Frontal cortex (tissue), 3 donors: ENCODE measurements at regions not wholly inside any gene's neighbourhood (a gene's known extent, or its start where the extent isn't known, plus 50 kb on each side); places are given as distances from the start of the nearest gene placed in this dataset.

Experiments used
- DNase-seq, 2 donors: peaks; one replicate each; pipeline ENCODE4 v3.0.0; 2012; ENCODE audit warnings: low spot score in 2 of 2
- FAIRE-seq: peaks from 2 replicates; lab custom pipeline; 2012; peaks lifted over from hg19 to GRCh38; lab: Jason Lieb, UNC
- donor health status: control.
- donor health status: control.
- donor health status: control.

DNA sequence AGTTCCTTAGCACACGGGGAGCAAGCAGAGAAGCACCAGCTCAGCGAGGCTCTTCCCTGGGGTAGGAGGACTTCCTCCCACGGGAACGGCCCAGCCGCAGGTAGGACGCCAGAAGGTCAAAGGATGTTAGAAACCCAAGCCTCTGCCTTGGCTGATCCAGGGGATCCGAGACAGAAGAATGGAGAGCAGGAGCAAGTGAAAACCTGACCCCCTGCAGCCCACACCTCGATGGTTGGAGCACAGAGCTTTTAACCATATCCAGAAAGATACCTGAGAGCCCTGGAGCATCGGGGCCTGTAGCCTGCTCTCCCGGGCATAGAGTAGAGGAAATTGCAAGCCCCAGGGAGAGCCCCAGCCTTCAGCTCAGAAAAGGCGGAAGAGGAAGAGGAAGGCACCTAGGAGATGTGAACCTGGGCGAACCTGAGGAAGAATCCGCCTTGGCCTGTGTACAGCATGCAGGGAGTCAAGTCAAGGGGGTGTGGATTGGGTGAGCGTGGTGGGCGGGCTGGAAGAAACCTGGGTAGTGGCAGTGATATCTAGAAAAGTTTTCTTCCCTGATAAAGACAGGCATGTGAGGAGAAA, 76.3 kb downstream of the PSMG1 start:
- no peak for FAIRE-seq

DNA sequence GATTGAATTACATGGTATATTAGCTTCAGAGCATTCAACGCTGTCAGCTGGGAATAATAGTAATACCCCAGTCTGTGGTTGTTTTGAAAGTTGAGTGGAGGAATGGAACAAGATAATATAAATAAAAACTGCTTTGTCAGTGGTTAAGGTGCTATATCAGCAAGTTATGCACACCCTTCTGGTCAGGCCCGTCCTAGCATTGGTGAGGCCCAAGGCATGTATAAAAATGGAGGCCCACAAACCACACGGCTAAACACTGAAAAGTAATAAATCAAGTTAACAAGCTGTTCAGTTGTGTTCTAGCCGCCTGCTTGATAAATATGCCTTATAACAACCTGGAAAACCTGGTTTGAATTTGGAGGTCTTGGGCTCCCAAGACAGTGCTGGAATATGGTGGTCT, 77.4 kb downstream of the PSMG1 start:
- FAIRE-seq: no peak
- DNase-seq: no peak

More for the DNA sequence above, 76.3 kb downstream of the PSMG1 start:
- no peak for DNase-seq

DNA sequence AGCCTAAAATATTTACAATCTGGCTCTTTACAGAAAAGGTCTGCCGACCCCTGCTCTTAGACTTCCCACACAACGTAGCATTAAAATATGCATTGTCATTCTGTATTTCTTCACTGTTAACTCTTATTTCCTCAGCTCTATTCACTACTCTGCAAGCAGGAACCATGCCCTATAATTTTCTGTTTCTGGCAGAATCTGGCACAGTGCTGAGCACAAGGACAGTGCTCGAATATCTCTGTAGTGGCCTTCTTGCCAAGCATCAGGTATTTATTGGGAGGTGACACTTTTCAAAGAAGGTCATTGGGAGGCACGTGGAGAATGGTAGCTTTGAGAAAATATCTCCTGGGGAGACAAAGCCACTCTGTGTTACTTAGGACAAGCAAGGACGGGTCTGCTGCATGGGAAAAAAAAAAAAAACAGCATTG, 77.9 kb downstream of the PSMG1 start:
- DNase-seq: no peak
- no peak for FAIRE-seq

DNA sequence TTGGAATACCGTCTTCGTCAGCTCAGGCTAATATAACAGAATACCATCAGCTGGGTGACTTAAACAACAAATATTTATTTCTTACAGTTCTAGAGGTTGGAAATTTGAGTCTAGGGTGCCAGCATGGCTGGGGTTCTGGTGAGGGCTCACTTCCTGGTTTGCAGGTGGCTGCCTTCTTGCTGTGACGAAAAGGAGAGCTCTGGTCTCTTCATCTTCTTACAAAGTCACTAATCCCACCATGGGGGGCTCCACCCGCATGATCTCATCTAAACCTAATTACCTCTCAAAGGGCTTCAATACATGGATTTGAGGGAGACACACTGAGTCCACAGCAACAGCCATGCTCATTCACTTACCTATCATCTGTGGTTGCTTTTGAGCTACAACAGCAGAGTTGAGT, 78.3 kb downstream of the PSMG1 start:
- DNase-seq (no peak), FAIRE-seq (no peak)

DNA sequence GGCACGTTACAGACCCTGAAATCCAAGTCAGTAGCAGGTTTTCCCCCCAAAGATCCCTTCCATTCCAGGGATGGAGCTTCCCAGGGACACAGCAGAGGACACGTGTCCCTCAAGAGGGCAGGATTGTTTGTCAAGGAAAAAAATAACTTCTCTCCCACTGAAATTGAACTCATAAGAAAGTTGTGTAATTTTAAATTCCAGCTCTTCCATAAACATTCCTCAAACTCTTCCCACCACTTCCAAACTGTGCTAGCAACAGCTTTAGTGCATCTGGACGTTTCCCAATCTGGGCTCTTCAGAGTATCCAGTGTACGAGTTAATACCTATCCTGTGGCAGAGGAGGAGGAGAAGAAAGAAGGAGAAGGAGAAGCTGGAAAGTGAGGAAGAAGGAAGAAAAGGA, 79.6 kb downstream of the PSMG1 start:
- FAIRE-seq (no peak), DNase-seq (no peak)

DNA sequence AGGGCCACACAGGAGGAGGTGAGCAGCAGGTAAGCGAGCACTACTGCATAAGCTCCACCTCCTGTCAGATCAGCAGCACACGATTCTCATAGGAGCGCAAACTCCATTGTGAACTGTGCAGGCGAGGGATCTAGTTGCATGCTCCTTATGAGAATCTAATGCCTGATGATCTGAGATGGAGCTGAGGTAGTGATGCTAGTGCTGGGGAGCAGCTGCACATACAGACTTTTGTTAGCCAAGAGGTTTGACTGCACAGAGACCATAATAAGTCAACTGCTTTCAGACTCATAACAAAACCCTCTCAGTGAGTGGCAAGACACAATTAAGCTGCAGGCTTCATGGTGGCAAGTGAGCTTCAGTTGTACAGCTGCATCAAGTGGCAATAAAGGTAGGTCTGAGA, 83.4 kb downstream of the PSMG1 start:
- DNase-seq: no peak

DNA sequence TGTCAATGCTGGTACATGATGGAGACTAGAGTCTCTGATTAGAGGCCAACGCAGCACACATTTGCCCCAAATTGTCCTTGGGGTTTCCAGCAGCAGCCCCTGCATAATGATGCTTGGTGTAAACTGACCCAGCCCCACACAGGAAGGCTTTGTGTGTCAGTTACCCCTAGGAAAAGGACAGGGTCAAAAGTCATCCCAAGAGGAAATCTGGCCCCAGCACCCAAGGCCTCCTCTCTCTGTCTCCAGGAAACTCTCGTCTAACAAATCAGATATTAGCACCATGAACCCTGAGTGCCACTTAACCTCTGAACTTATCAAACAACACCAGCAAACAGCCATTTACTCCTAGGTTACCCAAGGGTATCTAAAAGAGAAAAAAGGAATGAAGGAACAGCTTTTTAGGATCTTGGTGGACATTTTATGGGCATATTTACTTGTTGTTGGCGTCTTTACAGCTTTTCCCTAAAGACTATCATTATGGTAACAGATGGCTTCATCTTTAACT, 84.5 kb downstream of the PSMG1 start:
- DNase-seq: no peak
- FAIRE-seq: no peak

More for the DNA sequence above, 83.4 kb downstream of the PSMG1 start:
- FAIRE-seq: no peak

DNA sequence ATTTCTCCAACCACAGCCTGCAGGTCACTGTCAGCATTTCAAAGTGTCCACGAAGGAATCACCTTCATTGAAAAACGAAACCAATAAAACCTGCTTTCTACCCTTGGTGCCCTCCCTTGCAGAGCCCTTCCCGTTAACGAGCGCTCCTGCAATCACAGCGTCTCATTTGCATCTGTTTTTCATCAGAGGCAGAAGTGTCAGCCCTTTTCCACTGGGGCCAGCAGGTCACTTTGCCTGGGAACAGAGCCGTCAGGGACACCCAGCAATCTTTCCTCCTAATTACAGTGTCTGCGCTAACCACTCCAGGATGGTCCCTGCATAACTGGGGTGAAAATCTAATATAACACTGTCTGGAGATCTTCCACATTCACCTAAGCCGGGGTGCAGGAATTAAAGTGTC, 85.3 kb downstream of the PSMG1 start:
- DNase-seq: no peak
- no peak for FAIRE-seq

DNA sequence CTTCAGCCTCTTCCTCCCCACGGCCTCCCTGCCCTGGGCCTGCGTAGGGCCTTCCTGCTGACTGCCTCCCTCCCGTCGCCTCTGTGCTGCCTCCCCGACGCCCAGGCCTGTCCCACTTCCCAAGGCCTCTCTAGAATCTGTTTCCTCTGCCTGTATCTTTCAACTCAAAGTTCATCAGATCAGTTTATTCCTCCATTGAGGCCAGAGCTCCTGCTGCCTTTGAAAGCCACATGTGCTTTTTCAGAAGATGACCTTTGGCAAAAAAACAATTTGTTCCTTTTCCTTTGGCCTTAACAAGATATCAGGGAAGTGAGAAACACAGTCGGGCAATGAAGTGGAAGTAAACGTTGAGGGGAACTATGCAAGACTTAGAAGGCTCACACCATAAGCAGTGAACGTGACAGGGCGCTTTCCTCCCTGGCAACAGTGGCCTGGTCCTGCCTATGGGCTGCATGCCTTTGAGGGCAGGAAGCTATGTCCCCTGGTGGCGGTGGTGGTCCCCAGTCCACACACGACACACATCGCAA, 85.9 kb downstream of the PSMG1 start:
- DNase-seq (no peak), FAIRE-seq (no peak)

DNA sequence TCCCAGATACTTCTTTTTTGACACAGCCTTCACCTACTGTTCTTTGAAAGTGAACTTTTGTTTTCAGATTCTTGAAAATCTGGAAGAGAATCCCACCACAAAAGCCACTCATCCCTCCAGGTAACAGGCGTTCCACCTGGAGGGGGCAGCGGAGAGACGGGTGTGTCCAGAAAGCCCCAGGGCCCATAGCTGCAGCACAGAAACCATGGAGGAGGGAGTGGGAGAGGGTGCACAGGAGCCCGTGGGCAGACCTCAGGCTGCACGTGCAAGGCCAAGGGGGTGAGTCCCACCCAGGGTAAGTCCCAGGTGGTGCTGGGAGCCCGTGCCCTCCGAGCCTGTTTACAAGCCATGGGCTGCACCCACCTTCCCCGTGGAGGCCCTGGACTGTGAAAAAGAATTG, 86.5 kb downstream of the PSMG1 start:
- DNase-seq (no peak), FAIRE-seq (no peak)

DNA sequence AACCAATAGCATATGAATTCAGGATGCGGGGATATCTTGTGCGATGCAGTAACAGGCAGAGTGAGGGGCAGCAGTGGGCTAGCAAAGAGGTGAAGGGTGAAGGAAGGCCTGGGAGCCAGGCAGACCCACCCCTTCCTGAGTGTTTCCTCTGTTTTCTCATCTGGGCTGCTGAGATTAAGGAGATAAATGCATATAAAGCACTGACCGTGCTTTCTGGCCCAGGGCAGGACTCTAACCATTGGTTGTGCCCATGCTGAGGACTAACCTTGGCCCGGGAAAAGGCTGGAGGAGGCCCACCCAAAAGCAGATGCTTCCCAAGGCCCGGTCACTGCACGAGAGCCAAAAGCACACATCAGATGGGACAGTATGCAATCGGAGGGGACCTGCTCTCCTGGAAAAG, 87.6 kb downstream of the PSMG1 start:
- FAIRE-seq (no peak), DNase-seq (no peak)

DNA sequence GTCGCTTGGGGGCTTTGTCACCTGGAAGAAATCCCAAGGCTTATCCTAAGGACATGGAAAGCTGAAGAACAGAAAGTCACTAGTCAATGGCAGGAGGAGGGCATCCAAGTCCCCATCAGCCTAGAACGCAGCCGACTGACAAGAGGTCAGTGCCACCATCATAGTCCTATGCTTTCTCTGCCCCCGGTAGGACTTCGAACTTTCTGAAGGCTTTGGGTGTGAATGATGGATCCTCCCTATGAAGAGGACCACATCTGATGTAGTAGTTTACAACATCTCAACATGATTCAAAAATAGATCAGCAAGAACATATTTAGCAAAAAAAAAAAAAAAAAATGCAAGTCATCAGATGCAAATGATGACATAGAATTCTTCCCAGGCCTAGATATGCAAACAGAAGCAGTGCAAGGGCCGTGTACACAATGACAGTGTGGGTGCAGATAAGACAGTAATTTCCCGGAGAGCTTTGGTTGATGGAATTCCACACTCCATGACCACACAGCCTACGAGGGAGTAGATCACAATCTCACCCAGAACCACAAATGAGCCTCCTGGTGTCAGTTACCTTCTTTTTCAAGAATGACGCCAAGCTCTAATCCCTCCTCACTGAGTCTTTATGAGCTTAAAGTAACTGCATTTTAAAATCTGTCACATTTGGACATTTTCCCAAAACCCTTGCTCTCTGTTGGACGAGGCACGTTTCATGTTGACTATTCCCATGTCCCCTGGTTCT, 88.2 kb downstream of the PSMG1 start:
- FAIRE-seq (no peak), DNase-seq (no peak)

DNA sequence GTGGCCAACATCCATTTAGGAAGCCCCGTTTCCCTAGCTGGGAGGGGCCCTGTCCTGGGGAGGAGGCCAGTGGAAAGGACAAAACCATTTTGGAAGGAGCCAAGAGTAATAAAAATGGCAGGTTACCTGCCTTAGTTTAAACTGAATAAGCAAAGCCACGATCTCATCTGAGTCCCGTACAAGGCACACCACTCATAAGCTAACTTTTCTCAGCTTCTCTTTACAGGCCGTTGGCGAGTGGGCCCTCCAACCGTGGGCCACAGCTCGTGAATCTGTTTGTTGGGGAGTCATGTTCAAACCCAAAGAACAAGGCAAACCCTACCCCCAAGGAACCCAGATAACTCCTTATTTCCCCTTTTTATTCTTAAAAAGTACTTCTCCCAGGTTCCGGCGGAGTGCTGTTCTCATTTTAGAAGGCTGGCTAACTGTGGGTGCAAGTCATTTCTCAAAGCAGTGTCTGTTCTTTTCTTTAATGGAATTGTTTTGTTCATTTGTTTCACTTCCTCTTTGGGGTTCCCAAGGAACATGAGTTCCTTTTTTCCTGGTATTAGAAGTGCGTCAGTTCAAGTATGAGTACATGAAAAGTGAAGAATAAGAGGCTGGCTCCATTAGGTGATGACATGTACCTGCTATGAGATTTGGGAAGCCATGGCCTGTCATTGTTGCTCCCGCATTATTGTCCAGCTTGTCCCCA, 89.0 kb downstream of the PSMG1 start:
- DNase-seq (no peak), FAIRE-seq (no peak)

DNA sequence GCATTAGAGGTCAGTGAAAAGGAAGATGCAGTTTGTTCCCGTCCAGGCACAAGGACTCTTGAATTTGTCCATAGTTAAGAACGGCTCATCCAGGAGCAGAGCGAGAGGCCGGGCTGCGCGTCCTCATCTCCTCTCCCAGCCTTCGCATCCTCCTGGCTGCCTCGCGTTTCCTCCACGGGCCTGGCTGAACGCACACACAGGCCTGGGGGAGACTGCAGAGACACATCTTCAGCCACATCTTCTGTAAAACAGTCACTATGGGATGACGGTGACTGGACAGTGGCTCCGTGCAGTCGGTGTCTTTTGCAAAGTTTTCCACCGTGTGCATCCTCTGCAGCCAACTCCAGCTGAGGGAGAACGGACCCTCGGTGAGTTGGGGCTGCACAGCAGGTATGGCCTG, 89.7 kb downstream of the PSMG1 start:
- DNase-seq (no peak), FAIRE-seq (no peak)

DNA sequence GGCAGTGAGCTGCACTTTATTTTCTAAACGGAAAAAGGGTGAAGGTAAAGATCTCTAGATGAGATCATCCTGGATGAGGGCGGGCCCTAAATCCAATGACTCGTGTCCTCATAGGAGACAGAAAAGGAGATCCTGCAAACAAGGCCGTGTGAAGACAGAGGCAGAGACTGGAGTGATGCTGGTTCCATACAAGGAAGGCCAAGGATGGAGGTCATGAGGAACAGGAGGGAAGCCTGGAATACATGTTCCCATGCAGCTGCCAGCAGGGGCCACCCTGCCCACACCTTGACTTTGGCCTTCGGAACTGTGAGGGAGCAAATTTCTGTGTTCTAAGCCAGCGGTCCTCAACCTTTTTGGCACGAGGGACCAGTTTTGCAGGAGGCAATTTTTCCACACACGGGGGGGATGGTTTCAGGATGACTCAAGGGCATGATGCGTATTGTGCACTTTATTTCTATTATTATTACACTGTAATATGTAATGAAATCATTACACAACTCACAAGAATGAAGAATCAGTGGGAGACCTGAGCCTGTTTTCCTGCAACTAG, 94.3 kb downstream of the PSMG1 start:
- DNase-seq (no peak), FAIRE-seq (no peak)

DNA sequence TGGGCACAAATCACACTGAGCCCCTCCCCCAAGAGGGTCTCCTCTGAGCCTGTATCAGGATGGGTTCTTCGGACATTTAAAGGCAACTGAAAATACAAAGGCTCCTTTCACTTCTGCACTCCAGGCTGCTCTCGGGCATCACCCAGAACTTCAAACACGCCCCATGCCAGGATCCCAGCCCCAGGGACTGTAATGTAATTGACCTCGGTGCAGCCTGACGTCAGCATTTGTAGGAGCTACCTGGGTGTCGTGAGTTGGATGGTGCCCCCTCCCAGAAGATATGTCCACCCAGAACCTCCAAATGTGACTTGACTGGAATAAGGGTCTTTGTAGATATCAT, 95.2 kb downstream of the PSMG1 start:
- FAIRE-seq (no peak), DNase-seq (no peak)

DNA sequence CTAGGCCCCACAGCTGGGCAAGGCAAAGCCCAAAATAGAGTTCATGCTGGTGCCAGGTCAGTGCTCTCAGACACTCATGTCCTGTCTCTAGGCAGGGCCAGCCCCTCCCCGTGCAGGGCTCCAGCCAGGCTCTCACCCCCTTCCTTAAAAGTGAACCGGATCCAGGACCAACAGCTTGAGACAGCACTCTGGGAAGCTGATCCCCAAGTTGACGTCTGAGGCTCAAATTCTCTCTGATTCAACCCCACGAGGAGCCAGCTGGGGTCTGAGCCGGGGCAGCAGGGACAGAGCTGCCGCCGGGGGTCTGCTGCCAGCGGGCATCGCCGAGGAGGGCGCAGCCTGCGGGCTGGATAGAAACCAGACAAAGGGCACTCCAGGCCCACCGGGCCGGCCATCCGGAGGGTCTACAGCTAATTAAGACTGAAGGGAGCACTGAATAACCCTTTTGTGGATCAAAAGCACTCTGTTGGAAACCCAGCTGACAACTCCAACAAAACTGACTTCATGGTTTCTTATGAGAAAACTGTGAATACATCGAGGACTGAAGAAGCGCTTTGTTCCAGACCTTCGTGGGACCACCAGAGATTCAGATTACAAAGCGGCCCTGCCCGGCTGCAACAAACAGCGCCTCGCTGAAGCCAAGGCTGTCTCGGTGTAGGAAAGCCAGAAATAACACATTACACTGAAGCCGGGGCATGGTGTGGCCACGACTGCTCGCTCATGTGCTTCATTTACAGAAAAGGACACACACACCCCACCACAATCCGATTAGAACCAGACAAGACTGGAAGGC, 95.8 kb downstream of the PSMG1 start:
- DNase-seq: no peak
- no peak for FAIRE-seq

DNA sequence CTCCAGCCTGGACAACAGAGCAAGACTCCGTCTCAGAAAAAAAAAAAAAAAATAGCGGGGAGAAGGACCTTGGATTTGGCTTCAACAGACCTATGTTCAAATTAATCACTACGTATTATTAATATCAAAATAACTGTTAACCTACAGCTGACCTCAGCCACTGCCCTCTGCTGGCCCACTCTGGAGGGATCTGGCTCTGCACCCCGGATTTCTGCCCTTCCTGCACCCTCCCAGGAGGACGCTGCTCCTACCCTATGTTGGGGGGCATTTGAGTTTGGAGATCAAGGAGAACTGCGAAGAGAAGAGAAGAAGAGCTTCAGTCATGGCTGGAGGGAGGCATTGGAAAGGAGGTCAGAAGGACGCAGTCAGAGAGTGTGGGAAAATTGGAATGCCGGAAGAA, 96.7 kb downstream of the PSMG1 start:
- no peak for FAIRE-seq
- no peak for DNase-seq

DNA sequence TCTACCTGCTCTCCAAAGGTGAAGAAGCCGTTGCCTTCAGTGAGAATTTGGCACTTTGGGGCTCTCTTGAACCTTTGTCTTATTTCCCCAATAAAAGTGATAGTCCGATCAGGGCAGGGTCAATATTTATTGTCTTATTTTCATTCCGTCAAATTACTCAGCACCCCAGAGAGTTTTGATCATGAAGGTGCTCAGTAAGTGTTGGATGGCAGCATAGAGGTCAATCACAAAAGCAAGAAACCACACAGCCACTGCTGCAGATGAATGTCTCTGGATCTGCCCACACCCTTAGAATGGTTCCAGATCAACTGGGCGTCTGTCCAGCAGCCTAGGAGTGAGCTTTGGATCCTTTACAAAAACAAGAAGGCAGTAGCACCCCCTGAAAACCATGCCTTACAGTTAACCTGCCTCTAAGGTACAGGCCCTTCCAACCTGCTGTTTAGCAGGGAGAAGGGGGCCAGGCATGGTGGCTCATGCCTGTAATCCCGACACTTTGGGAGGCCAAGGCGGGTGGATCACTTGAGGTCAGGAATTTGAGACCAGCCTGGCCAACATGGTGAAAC, 97.3 kb downstream of the PSMG1 start:
- no peak for DNase-seq
- no peak for FAIRE-seq
